GM18858 (cell line): ENCODE measurements at regions not wholly inside any gene's neighbourhood (a gene's known extent, or its start where the extent isn't known, plus 50 kb on each side); places are given as distances from the start of the nearest gene placed in this dataset.
A peak's percentile ranks its signal among the peaks of the same experiment; 100 is the strongest.
"Not testable (repeated sequence)": the region's sequence is repeated elsewhere in the genome, so short reads cannot be mapped to it uniquely, and the experiment has no call there.

ENCODE experiments used
- ATAC-seq: cut with Tn5 transposase; IDR thresholded peaks from one replicate; pipeline ENCODE4 v1.9.1; 2021; ENCODE audit not compliant: unreplicated experiment

DNA sequence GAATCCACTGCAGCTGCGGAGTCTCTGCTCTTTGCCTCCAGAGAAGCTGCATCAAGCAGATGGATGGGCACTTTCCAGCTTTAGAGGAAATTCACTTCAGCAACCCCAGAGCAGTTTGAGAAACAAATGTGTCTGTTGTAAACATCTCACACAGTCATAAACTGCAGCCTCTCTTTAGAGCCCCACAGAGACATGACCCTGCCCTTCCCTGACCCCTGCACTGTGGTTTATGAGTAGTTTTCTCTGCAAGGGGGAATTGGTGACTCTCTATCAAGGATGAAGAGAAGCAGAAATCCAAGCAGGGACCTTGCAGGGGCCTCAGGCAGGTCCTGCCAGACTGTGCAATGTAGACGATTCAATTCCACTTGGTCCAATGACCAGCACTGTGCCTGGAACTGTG, 160.2 kb downstream of the SH2D4B start:
- ATAC-seq = no peak

DNA sequence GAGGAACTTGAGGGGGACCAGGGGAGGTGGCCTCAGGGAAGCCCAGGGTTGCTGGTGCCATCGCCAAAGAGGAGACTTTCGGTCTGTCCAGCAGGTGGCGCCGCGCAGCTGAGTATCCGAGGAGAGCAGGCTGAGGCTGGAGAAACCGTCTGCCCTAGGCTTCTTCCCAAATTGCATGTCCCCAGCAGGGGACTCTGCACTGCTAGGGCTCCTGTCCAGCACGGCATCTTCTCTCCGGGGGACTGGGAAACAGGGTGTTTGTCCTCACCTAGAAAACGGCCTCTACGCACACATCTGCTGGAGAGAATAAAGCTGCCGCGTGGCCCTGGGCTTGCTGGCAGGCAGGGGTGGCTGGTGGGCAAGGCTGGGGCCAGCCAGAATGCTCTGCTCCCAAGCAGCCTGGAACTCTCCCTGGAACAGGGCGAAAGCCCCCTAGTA, 161.9 kb downstream of the SH2D4B start:
- ATAC-seq = peak; percentile 85

DNA sequence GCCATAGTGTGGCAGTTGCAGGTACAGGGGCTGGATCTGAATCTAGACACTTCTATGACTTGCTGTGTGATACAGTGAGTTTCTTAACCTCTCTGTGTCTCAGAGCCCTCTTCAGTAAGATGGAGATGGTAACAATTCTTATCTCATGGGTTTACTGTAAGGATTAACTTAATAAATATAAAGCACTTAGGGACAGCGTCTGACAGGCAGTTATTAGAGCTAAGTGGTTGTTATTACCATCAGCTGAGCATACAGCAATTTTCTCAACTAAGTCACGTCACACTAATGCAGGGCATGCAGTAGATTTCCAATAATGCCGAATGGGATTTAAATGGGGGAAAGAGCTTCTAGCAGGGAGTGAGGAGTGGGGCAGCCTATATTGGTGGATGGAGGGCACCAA, 162.6 kb downstream of the SH2D4B start:
- no peak for ATAC-seq

DNA sequence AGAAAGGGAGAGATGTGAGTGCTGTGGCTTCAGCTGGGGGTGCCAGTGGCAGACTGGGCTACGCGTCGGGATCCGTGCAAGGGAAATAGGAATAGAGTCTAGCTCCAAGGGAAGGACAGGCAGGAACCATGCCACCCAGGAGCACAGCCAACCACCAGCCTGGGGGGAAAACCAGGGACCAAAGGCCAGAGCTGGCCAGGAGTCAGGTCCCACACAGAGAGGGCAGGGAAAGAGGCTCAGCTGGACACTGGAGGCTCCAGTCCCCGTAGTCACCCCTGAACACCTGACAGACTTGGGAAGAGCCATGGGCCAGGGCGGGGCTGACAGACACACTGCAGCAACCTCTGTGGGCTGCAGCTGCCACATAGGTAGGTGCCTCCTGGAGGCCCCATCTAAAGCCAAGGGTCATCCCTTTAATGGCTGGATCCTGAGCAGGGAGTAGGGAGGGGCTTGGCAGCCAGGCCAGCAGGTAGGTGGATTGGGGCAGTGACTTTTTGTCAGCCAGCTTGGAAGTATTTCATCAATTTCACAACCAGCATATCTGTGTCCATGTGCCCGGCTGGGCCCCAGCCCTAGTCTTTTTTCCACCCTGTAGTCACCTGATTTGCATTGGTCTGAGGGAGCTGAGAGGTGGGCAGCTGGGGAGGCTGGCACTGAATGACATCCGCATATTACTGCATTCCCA, 163.2 kb downstream of the SH2D4B start:
- no peak for ATAC-seq

DNA sequence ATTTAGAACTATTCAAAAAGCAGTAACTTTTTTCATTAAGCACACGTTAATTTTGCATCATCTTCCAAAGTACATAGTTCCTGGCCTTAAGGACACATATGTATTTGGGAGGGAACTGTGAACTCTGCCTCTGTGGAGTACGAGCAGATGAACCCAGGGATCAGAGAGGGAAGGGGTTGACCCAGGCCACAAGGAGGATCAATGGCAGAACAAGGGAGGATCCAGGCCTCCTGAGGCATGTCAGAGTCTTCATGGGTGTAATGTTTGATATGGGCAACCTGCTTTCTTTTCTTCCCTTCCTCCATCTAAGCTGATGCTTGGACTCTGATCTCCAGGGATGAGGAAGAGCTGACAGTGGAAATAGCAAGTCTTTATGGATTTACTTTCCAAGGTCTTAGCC, 164.0 kb downstream of the SH2D4B start:
- no peak for ATAC-seq

DNA sequence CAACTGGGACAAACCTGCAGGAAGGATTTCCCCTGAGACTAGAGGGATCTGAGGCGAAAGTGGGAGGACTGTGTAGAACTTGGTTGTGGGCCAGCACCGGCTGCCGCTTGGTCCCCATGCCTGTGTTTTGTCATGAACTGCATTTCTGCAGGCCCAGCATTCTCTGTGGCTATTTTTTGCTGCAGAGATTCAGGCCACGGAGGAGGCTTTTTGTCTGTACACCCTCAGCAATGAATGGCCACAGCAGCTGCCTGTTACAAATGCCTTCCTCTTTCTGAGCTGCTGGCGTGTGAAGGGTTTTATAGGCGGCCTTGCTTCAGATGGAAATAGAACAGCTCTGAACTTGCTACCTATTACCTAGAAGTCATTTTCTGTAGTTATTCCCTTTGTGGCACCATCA, 164.4 kb downstream of the SH2D4B start:
- no peak for ATAC-seq

DNA sequence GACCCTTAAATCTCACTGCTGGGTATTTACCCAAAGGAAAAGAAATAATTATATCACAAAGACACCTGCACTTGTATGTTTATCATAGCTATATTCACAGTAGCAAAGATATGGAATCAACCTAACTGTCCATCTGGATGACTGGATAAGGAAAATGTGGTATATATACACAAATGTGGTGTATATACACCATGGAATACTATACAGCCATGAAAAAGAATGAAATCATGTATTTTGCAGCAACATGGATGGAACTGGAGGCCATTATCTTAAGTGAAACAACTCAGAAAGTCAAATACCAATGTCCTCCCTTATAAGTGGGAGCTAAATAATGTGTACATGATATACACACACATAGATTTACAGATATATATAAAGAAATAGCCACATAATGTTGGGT, 168.2 kb downstream of the SH2D4B start:
- ATAC-seq = no peak

DNA sequence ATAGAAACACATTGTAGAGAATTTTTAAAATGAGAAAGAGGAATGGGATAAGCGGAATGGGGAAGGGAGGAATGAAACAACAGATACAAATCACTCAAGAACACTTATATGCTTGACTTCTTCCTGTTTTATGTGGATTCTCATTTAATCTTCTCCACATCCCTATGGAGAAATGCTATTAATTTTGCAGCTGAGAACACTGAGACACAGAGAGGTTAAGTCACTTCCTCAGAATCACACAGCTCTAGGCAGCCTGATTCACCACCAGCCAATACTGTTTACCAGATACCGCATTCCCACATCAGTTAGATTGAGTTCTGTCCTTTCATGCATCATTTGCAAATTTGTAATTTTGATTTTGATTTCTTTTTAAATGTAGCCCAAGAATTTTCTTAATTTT, 170.5 kb downstream of the SH2D4B start:
- no peak for ATAC-seq

DNA sequence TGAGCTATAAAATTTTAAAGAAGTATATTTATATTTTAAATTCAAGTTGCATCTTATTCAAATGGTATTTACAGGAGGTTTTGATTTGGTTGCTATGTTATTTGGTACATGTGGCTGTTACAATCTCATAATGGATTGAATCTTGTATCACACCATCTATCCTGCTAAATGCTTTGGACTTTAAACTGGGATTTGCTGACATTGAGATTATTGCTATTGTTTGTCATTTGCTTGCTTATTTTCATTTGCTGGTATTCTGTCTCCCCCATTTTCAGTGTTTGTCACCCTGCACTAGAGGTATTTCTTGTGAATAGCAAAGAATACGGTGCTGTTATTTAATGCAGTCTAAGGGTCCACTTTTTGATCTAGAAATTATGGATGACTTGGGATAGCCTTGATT, 171.1 kb downstream of the SH2D4B start:
- ATAC-seq = no peak

DNA sequence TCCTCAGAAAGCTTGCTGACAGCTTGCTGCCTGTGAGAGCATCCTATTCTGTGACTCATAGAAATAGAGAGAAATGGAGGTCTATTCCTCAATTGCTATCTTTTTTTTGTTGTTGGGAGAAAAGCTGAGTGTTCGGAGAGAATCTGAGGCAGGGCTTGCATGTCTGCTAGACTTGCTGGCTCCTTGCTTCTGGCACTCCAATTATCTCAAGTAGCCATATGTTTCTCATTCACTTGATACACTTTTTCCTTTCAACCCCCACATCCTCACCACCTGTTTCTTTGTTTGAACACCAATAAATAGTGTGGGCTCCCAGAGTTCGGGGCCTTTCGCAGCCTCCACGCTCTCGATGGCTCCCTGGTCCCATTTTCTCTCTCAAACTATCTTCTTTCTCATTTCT, 172.2 kb downstream of the SH2D4B start:
- ATAC-seq = no peak

DNA sequence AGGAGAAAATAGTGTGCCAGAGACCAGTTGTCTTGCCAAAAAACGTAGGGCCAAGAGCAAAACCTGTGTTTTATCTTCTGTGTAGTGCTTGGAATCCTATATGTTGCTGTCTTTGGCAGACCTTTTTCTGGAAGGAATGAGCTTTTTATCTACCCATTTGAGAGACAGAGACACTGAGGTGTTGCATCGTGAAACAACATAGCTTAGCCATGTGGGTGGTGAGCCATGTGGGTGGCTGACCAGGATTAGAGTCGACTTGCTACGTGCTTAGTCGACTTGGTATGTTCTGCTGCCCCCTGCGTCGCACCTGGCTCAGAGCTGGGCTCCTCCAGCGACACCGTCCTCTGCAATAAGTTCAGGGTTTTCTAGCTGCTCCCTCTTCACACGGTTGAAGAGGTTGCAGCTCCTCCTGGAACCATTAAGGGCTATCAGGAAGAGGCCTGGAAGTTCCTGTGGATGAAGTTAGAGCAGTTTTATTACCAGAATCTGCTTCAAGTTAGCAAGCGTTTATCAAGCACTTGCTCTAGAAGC, 175.8 kb downstream of the SH2D4B start:
- no peak for ATAC-seq

DNA sequence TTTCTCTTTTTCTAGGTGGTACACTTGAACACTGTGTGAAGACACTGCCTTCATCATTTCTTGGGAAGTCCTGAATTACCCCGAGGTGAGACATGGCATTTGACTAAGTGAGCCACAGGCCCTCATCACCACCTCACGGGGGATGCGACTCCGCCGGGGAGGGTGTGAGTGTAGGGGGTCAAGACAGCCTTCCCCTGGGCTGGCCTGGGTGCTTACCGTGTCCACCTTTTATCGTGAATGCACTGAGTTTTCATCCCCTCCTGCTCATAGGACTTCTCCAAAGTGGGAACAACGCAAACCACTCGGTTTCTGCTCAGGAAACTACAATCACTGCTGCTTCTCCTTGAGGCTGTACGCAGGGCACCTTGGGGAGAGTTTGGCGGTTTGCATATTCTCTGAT, 176.9 kb downstream of the SH2D4B start:
- ATAC-seq = no peak

DNA sequence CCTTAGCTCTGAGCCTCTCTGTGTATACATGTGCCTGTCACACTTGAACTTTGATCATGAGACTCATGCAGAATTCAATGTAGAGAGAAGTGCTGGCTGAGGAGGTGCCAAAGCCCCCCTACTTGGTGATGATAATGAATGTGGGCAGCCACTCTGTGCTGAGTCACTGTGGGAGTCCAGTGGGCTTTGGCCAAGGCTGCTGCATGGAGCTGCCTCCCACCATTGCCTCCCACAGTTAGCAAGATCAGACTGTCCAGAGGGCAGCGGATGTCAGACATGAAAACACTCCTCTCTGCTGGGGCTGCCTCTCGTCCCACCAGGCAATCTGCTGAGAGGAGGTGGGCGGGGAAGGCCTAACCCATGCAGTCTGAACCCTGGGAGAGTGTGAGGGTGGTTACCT, 180.3 kb downstream of the SH2D4B start:
- ATAC-seq = no peak

DNA sequence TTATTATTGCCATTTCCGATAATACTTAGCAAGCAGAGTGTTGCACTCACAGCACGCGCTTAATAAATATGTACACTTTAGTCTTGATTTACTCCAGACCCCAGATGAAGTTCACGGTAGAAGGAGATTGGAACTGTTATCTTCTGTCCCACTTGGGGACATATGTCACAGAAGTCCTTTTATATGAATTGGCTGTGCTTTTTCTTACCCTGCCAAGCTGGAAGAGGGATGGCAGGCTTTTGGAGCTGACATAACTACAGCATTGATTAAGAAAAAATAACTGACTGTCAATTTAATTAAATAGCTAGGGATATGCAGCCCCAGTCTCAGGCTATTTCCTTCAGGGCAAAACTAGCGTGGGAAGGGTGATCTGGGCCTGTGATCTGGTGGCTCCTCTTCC, 182.2 kb downstream of the SH2D4B start:
- ATAC-seq = no peak

DNA sequence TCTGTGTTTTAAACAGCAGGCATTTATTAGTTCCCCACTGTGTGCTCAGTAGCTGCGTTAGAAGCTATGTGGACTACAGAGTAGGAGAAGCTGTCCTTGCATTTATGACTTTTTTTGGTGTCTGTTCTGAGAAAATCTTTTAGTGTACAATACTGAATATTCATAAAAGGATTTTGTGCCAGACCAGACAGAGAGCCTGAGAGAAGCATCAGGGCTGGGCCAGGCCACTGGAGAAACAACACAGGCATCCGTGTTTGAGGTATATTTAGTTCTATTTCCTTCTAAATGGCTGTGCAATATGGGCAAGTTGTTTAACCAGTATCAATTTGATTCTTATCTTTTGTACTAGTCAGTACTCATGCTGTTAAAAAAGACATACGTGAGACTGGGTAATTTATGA, 182.8 kb downstream of the SH2D4B start:
- ATAC-seq = no peak

DNA sequence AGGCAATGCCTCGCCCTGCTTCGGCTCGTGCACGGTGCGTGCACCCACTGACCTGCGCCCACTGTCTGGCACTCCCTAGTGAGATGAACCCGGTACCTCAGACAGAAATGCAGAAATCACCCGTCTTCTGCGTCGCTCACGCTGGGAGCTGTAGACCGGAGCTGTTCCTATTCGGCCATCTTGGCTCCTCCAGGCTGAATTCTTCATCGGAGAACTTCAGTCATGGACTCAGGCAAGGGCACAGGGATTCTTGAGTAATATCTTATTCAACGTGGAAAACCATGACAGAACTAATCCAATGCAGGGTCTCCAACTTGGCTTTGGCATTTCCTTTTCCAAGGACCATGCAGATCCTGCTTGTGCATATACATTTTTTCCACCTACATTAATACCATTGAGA, 190.7 kb downstream of the SH2D4B start:
- not testable (repeated sequence) for ATAC-seq

DNA sequence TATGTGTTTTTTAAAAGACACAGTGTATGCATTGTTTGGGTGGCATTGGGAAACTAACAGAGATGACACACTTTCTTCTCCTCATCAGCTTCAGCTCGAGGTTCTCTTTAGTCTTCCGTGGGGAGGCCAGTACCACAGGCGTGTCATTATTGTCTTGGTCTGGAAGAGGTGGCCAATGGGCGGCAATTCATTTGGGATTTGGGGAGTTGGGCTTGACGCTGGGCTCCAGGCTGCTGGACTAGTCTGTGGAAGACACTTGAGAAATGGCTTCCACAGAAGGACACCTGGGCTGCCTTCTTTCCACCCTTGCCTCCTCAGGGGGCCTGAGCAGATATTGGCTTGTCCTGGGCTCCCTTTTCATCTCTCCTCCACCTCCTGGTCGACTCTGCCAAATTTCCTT, 192.2 kb downstream of the SH2D4B start:
- no peak for ATAC-seq

DNA sequence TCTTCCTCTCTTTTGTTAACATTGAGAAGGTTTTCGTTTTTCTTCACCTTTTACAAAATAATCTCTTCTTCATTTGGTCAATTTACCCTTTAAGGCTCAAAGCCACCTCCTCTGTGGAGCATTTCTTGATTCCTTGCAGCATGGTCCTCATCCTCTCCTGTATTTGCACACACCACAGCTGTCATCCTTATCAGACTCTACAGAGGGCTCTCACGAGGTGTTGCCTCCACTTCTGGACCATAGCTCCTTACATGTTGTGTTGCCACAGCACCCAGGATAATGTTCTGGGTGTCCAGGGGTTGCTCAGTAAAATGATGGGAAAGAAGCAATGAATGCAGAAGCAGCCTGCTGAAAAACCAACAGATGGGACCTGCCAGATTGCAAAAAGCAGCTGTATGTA, 192.8 kb downstream of the SH2D4B start:
- no peak for ATAC-seq

DNA sequence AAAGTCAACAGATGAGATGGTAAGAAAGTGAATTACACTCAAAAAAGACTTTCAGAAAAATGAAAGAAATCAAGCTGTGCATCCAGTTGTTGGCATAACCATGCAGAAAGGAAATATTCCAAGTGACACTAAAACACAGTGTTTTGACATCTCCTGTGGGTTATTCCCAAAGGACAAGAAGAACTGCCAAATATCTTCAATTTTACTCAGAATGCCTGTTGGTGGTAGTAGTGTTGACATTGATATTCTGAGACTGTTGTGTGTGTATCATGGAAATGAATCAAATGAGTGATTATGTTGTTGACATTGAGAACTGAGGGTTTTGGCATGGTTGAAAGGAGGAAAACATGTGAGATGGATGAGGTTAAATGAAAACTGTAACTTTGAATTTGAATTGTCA, 196.9 kb downstream of the SH2D4B start:
- ATAC-seq = no peak

DNA sequence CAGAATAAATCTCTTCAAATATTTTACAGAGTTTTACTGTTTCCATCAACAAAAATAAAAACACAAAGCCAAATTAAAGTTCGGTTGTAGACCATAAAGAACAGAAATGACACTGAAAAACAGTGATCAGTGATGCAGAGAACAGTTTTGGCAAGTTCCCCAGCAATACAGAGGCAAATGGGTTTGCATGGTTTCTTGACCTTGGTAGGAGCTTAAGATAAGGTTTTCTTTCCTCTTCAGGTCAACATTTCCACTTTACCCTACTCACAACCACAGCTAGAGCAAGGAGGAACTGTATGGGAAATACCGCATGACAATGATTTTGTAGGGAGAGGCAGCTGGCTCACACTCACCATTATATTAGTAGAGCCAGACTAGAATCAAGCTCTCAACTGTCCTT, 199.5 kb downstream of the SH2D4B start:
- ATAC-seq = no peak

DNA sequence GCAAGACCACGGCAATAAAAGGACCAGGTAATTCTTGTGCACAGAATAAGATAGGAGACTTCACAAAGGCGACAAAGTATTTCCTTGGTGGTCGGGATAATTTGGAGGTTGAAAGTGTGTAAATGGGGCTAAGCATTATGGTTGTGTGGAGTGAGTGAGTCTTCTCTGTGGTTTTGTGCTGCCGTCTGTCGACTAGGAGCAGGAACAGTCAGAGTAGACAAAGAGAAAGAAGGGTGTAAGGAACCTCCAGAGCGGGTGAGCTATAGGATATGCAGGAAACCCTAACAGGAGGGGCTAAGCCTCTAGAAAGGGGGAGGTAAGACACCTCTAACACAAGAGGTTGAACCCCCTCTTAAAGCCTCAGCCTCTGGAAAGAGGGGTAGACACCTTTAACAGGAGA, 201.6 kb downstream of the SH2D4B start:
- no peak for ATAC-seq

DNA sequence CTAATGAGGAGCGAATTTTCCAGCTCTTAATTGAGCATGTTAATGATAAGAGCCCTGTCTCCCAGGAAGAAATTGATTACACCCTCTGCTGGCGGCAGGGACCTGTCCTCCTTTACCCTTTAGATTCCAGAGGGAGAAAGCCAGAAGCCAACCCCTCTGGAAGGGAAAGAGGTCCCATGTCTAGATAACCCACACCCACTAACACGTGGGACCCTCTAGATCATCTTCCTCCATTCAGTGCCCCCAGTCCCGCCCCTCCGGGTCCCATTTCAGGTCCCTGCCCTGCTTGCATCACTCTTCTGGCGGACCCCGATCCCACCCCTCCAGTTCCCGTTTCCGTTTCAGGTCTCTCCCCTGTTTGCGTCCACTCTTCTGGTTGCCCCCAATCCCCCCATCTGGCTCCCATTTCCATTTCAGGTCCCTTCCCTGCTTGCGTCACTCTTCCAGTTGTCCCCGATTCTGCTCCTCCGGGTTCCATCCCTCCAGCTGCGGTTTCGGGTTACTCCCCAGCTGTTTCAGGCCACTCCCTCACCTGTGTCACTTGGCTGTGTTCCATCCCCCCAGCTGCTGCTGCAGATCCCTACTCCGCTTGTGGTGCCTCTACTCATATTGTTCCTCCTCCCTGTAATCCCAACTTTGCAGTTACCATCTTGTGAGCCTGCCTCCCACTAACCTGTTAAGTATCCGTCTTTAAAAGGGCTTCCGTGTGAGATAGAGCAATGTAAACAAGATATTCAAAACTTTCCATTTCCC, 202.4 kb downstream of the SH2D4B start:
- ATAC-seq = no peak

DNA sequence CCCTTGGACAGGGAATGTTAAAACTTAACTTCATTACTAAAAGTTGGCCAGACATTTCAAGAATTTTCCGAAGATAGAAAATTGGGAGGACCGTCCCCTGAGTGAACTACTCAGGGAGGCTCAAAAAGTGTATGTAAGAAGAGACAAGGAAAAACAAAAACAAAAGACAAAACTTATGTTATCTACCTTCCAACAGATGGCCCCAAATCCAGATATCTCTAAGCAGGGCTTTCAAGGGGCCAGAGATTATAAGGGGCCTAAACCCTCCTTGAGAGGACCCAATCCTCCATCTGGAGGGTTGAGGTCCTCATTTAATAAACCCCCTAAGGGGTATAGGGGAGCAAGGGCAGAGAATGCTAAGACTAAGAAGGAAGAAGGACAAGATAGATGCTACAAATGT, 203.6 kb downstream of the SH2D4B start:
- ATAC-seq = no peak
